ENCODE measurements at regions not wholly inside any gene's neighbourhood (a gene's known extent, or its start where the extent isn't known, plus 50 kb on each side); places are given as distances from the start of the nearest gene placed in this dataset.

DNA sequence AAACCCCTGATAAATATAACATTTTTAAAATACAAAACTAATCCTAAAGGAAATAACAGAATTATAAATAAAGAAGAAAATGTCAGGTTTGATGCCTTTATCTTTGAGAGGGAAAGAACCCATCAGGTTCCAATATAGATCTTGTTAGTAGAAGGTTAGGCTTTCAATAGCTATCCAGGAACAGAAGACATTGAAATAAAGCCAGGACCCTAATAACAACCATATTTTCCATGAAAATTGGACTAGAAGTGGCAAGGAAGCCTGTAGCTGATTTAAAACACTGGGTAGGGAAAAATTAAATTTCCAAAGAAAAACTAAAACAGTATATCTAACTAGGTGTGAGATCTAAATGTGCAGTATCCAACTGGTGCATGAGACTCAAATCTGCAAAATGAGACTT lies 185.2 kb upstream of the STXBP5 start:
- TF ChIP-seq POLR2A (IDR thresholded peaks at IDR 0.05), result no peak
- TF ChIP-seq, protein P1, sequence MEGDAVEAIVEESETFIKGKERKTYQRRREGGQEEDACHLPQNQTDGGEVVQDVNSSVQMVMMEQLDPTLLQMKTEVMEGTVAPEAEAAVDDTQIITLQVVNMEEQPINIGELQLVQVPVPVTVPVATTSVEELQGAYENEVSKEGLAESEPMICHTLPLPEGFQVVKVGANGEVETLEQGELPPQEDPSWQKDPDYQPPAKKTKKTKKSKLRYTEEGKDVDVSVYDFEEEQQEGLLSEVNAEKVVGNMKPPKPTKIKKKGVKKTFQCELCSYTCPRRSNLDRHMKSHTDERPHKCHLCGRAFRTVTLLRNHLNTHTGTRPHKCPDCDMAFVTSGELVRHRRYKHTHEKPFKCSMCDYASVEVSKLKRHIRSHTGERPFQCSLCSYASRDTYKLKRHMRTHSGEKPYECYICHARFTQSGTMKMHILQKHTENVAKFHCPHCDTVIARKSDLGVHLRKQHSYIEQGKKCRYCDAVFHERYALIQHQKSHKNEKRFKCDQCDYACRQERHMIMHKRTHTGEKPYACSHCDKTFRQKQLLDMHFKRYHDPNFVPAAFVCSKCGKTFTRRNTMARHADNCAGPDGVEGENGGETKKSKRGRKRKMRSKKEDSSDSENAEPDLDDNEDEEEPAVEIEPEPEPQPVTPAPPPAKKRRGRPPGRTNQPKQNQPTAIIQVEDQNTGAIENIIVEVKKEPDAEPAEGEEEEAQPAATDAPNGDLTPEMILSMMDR (IDR thresholded peaks at IDR 0.05), result no peak
